H9 (cell line): ENCODE measurements at regions not wholly inside any gene's neighbourhood (a gene's known extent, or its start where the extent isn't known, plus 50 kb on each side); places are given as distances from the start of the nearest gene placed in this dataset.

ENCODE experiments used
- DNase-seq: peaks from one replicate; pipeline ENCODE4 v3.0.0-alpha.2; 2017
- H2AFZ ChIP-seq: one replicate; pipeline ENCODE4 v1.6.1; 2013; ENCODE audit warnings: mild to moderate bottlenecking, low read length, control low read depth, moderate library complexity
- H2AK5ac ChIP-seq: 2 replicates; pipeline ENCODE4 v1.6.1; 2013; ENCODE audit warnings: low read length, control low read depth, mixed read lengths; ENCODE audit not compliant: insufficient read length
- H2BK120ac ChIP-seq: one replicate; pipeline ENCODE4 v1.6.1; 2013; ENCODE audit warnings: low read depth, mild to moderate bottlenecking, low read length, control low read depth, inconsistent platforms; ENCODE audit not compliant: poor library complexity, severe bottlenecking
- H2BK12ac ChIP-seq: 2 replicates; pipeline ENCODE4 v1.6.1; 2013; ENCODE audit warnings: low read length, control low read depth, mixed read lengths, low read depth; ENCODE audit not compliant: insufficient read length
- H2BK15ac ChIP-seq: 2 replicates; pipeline ENCODE4 v1.6.1; 2013; ENCODE audit warnings: low read depth, low read length, control low read depth
- H2BK20ac ChIP-seq: one replicate; pipeline ENCODE4 v1.6.1; 2013; ENCODE audit warnings: low read depth, mild to moderate bottlenecking, low read length, control low read depth, inconsistent platforms; ENCODE audit not compliant: poor library complexity, severe bottlenecking
- H2BK5ac ChIP-seq: 2 replicates; pipeline ENCODE4 v1.6.1; 2013; ENCODE audit warnings: low read length, control low read depth, mixed read lengths; ENCODE audit not compliant: insufficient read length
- H3K14ac ChIP-seq: 2 replicates; pipeline ENCODE4 v1.6.1; 2013; ENCODE audit warnings: low read length, control low read depth; ENCODE audit not compliant: insufficient read depth
- H3K18ac ChIP-seq: 2 replicates; pipeline ENCODE4 v1.6.1; 2013; ENCODE audit warnings: low read depth, mild to moderate bottlenecking, mixed read lengths, low read length, control low read depth; ENCODE audit not compliant: insufficient read length
- H3K23ac ChIP-seq: 2 replicates; pipeline ENCODE4 v1.6.1; 2013; ENCODE audit warnings: low read length, control low read depth, mixed read lengths, low read depth; ENCODE audit not compliant: insufficient read length
- H3K23me2 ChIP-seq: 2 replicates; pipeline ENCODE4 v1.6.1; 2013; ENCODE audit warnings: low read depth, mild to moderate bottlenecking, mixed read lengths, low read length, control low read depth; ENCODE audit not compliant: insufficient read length, poor library complexity, severe bottlenecking
- H3K27ac ChIP-seq: 2 replicates; pipeline ENCODE4 v1.5.1; 2013; ENCODE audit warnings: low read length, control low read depth, mixed read lengths, low read depth; ENCODE audit not compliant: insufficient read length
- H3K27me3 ChIP-seq: 2 replicates; pipeline ENCODE4 v1.6.1; 2013; ENCODE audit warnings: low read length, control low read depth, inconsistent platforms; ENCODE audit not compliant: insufficient read depth
- H3K4ac ChIP-seq: 2 replicates; pipeline ENCODE4 v1.6.1; 2013; ENCODE audit warnings: low read depth, mild to moderate bottlenecking, control low read depth, inconsistent platforms, low read length, moderate library complexity
- H3K4me1 ChIP-seq: 2 replicates; pipeline ENCODE4 v1.6.1; 2013; ENCODE audit warnings: low read length, control low read depth, inconsistent platforms; ENCODE audit not compliant: insufficient read depth
- H3K4me2 ChIP-seq: 2 replicates; pipeline ENCODE4 v1.6.1; 2013; ENCODE audit warnings: low read length, control low read depth, mixed read lengths; ENCODE audit not compliant: insufficient read length, insufficient read depth
- H3K56ac ChIP-seq: 2 replicates; pipeline ENCODE4 v1.6.1; 2013; ENCODE audit warnings: low read depth, mild to moderate bottlenecking, mixed read lengths, low read length, control low read depth; ENCODE audit not compliant: insufficient read length
- H3K79me1 ChIP-seq: 2 replicates; pipeline ENCODE4 v1.6.1; 2013; ENCODE audit warnings: low read depth, mild to moderate bottlenecking, moderate library complexity, low read length, control low read depth, inconsistent platforms; ENCODE audit not compliant: insufficient read depth, poor library complexity, severe bottlenecking
- H3K79me2 ChIP-seq: 2 replicates; pipeline ENCODE4 v1.6.1; 2013; ENCODE audit warnings: low read length, control low read depth, inconsistent platforms; ENCODE audit not compliant: insufficient read depth
- H3K9ac ChIP-seq: 2 replicates; pipeline ENCODE4 v1.6.1; 2013; ENCODE audit warnings: low read length, control low read depth, mixed read lengths; ENCODE audit not compliant: insufficient read length; ENCODE audit errors: extremely low read depth
- H3K9me3 ChIP-seq: one replicate; pipeline ENCODE4 v1.6.1; 2013; ENCODE audit warnings: low read depth, low read length, inconsistent platforms; ENCODE audit not compliant: control insufficient read depth
- H3T11ph ChIP-seq: one replicate; pipeline ENCODE4 v1.6.1; 2013; ENCODE audit warnings: mild to moderate bottlenecking, low read length, control low read depth, inconsistent platforms
- H4K20me1 ChIP-seq: one replicate; pipeline ENCODE4 v1.6.1; 2013; ENCODE audit not compliant: control insufficient read depth, insufficient read length, insufficient read depth
- H4K5ac ChIP-seq: 2 replicates; pipeline ENCODE4 v1.6.1; 2013; ENCODE audit warnings: low read depth, mild to moderate bottlenecking, mixed read lengths, low read length, control low read depth; ENCODE audit not compliant: insufficient read length
- H4K8ac ChIP-seq: replicated peaks from 2 replicates; pipeline ENCODE4 v1.6.1; 2013; ENCODE audit warnings: low read length, control low read depth, mixed read lengths, low read depth; ENCODE audit not compliant: insufficient read length
- H4K91ac ChIP-seq: 2 replicates; pipeline ENCODE4 v1.6.1; 2013; ENCODE audit warnings: low read depth, mild to moderate bottlenecking, moderate library complexity, mixed read lengths, low read length, control low read depth; ENCODE audit not compliant: insufficient read length
- H3K27ac Mint-ChIP-seq, 3 experiments: 2 replicates in 2 of 3; 3 replicates in 1 of 3; pipeline ENCODE4 v1.8.0; 2020 to 2021; ENCODE audit warnings: mixed read lengths in 3 of 3, mild to moderate bottlenecking in 1 of 3, moderate library complexity in 1 of 3
- H3K27me3 Mint-ChIP-seq: 2 replicates; pipeline ENCODE4 v1.8.0; 2021; ENCODE audit warnings: low read depth, mild to moderate bottlenecking, moderate library complexity, mixed read lengths
- H3K36me3 Mint-ChIP-seq, 3 experiments: 2 replicates in 2 of 3; 3 replicates in 1 of 3; pipeline ENCODE4 v1.8.0; 2020 to 2021; ENCODE audit warnings: low read depth in 3 of 3, mixed read lengths in 3 of 3; ENCODE audit not compliant: insufficient read depth in 1 of 3
- H3K4me1 Mint-ChIP-seq, 2 experiments: 2 replicates each; pipeline ENCODE4 v1.8.0; 2020; ENCODE audit warnings: mixed read lengths in 2 of 2
- H3K4me3 Mint-ChIP-seq, 2 experiments: 2 replicates in 1 of 2; 3 replicates in 1 of 2; pipeline ENCODE4 v1.8.0; 2020 to 2021; ENCODE audit warnings: mild to moderate bottlenecking in 2 of 2, mixed read lengths in 2 of 2, moderate library complexity in 1 of 2
- H3K9me3 Mint-ChIP-seq, 2 experiments: 2 replicates in 1 of 2; 3 replicates in 1 of 2; pipeline ENCODE4 v1.8.0; 2020; ENCODE audit warnings: mild to moderate bottlenecking in 2 of 2, mixed read lengths in 2 of 2, moderate library complexity in 1 of 2
- TF ChIP-seq, protein P1 (sequence below): fragments of 200-600 bp; sonication (generic); conservative IDR thresholded peaks from 3 replicates; pipeline ENCODE4 v1.8.0; 2021; ENCODE audit warnings: antibody characterized with exemption, mild to moderate bottlenecking

- H3K27ac ChIP-seq = no peak overlapping the region
- H3K27me3 ChIP-seq = no peaks in the 10 kb centered on the region
- no peaks in the 10 kb centered on the region for H3K9me3 ChIP-seq
- H3K14ac ChIP-seq = no peak overlapping the region
- no peaks in the 10 kb centered on the region for H4K20me1 ChIP-seq
- Mint-ChIP-seq H3K27me3 (no peaks in the 10 kb centered on the region), H3K27ac (no peak overlapping the region), H3K9me3 (peaks cover 9 to 13% of the 10 kb centered on the region in 2 experiments), H3K36me3 (peaks cover 6 to 8% (median 8%) of the 10 kb centered on the region in 3 experiments), H3K4me3 (no peak overlapping the region), H3K4me1 (peaks cover 25 to 32% of the 10 kb centered on the region in 2 experiments)
- no peak overlapping the region for H4K8ac ChIP-seq
- H3K4me1 ChIP-seq = peaks cover 7% of the 10 kb centered on the region
- H2BK120ac ChIP-seq = no peak overlapping the region
- no peak overlapping the region for H4K91ac ChIP-seq
- TF ChIP-seq, protein P1, sequence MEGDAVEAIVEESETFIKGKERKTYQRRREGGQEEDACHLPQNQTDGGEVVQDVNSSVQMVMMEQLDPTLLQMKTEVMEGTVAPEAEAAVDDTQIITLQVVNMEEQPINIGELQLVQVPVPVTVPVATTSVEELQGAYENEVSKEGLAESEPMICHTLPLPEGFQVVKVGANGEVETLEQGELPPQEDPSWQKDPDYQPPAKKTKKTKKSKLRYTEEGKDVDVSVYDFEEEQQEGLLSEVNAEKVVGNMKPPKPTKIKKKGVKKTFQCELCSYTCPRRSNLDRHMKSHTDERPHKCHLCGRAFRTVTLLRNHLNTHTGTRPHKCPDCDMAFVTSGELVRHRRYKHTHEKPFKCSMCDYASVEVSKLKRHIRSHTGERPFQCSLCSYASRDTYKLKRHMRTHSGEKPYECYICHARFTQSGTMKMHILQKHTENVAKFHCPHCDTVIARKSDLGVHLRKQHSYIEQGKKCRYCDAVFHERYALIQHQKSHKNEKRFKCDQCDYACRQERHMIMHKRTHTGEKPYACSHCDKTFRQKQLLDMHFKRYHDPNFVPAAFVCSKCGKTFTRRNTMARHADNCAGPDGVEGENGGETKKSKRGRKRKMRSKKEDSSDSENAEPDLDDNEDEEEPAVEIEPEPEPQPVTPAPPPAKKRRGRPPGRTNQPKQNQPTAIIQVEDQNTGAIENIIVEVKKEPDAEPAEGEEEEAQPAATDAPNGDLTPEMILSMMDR = no peak
- H3K23me2 ChIP-seq = no peaks in the 10 kb centered on the region
- no peak overlapping the region for H3K56ac ChIP-seq
- no peak overlapping the region for H2BK20ac ChIP-seq
- H3K9ac ChIP-seq = no peak overlapping the region
- H2BK5ac ChIP-seq = no peak overlapping the region
- no peak overlapping the region for H3T11ph ChIP-seq
- no peak overlapping the region for H2AFZ ChIP-seq
- H3K79me1 ChIP-seq = no peaks in the 10 kb centered on the region
- H2BK15ac ChIP-seq = no peak overlapping the region
- H3K4ac ChIP-seq = no peak overlapping the region
- no peak overlapping the region for H2BK12ac ChIP-seq
- H3K4me2 ChIP-seq = no peak overlapping the region
- H2AK5ac ChIP-seq = no peak overlapping the region
- H3K23ac ChIP-seq = no peak overlapping the region
- H3K18ac ChIP-seq = no peak overlapping the region
- no peak for DNase-seq
- H3K79me2 ChIP-seq = no peaks in the 10 kb centered on the region
- no peak overlapping the region for H4K5ac ChIP-seq
Measured at GRCh38 chr5:74517700-74518099, 122.8 kb downstream of the ENC1 start.
